Psoas muscle (tissue), 7 donors: ENCODE measurements at regions not wholly inside any gene's neighbourhood (a gene's known extent, or its start where the extent isn't known, plus 50 kb on each side); places are given as distances from the start of the nearest gene placed in this dataset.

Experiments
- ATAC-seq, 4 donors: fragments of 200-7000 bp; cut with Tn5 transposase; one replicate each; pipeline ENCODE4 v1.9.1; 2020; ENCODE audit warnings: moderate library complexity in 3 of 4, mild to moderate bottlenecking in 2 of 4
- DNase-seq, 2 donors: peaks; one replicate each; pipeline ENCODE4 v3.0.0-alpha.2; 2020
- H3K27ac ChIP-seq: fragments of 200-600 bp; one replicate; pipeline ENCODE4 v1.8.0; 2022
- H3K27me3 ChIP-seq, 3 donors: fragments of 200-600 bp in 1 of 3; one replicate each; pipeline versions ENCODE4 v1.6.1 to v1.8.0; 2013 to 2022; ENCODE audit warnings: low read length in 2 of 3, mild to moderate bottlenecking in 2 of 3, moderate library complexity in 1 of 3; ENCODE audit not compliant: insufficient read depth in 3 of 3
- H3K36me3 ChIP-seq, 2 donors: fragments of 200-600 bp in 1 of 2; one replicate each; pipeline versions ENCODE4 v1.6.1 to v1.8.0; 2013 to 2022; ENCODE audit warnings: low read depth in 1 of 2, mild to moderate bottlenecking in 1 of 2, moderate library complexity in 1 of 2; ENCODE audit not compliant: insufficient read depth in 1 of 2
- H3K4me1 ChIP-seq: fragments of 200-600 bp; one replicate; pipeline ENCODE4 v1.8.0; 2022
- H3K4me3 ChIP-seq: fragments of 200-600 bp; one replicate; pipeline ENCODE4 v1.8.0; 2022; ENCODE audit warnings: mild to moderate bottlenecking
- H3K9me3 ChIP-seq: fragments of 200-600 bp; one replicate; pipeline ENCODE4 v1.8.0; 2022
- CTCF ChIP-seq: fragments of 200-600 bp; IDR thresholded peaks from one replicate; pipeline ENCODE4 v1.8.0; 2022; ENCODE audit warnings: antibody characterized with exemption
- WGBS, 3 donors: extraction: QIAGEN DNeasy Blood & Tissue Kit; methylation state at CpG; one replicate each; pipeline versions ENCODE4 v1.1.6 to v1.1.7; 2013; 5-methylcytosine and 5-hydroxymethylcytosine counted together
- intact Hi-C, 2 donors: fragments of 100-400 bp; cut with DNase I; formaldehyde crosslinking; loops; one replicate each; pipeline versions ENCODE4 v1.11.0 to v1.14.2; 2022
- donor health status: healthy with polysubstance abuse.
- donor health status: DM: no; HTN: no; CAD: no; lungs with moderate emphysema.
- donor health status: Bipolar disorder and iron deficiency.
- donor health status: healthy.
- donor health status: DM: yes; HTN: yes; CAD: no.
- donor health status: DM: no; HTN: no; CAD: no.
- donor health status: DM: yes; HTN: yes; CAD: no.

- TF ChIP-seq CTCF: no peak
- no peaks in the 10 kb centered on the region for H3K9me3 ChIP-seq
- H3K36me3 ChIP-seq: no peaks in the 10 kb centered on the region
- ATAC-seq (no peak), DNase-seq (no peak)
- intact Hi-C loops: no loop called here
- no peak overlapping the region for H3K27ac ChIP-seq
- 76 to 82% (median 77%) methylated on average over 8 of the region's 8 CpGs for WGBS, 3 donors
- no peaks in the 10 kb centered on the region for H3K4me1 ChIP-seq
- peaks cover 0 to 3% (median 0%) of the 10 kb centered on the region in 3 donors for H3K27me3 ChIP-seq
- H3K4me3 ChIP-seq: no peak overlapping the region
Observed at GRCh38 chr5:175211956-175212756, 231.8 kb downstream of the DRD1 start.

- no peaks in the 10 kb centered on the region for H3K9me3 ChIP-seq
- WGBS, 3 donors: 68 to 71% (median 69%) methylated on average over 18 of the region's 18 CpGs
- no peak for TF ChIP-seq CTCF
- no peak for ATAC-seq
- H3K4me1 ChIP-seq: no peaks in the 10 kb centered on the region
- no peak overlapping the region for H3K4me3 ChIP-seq
- H3K36me3 ChIP-seq: no peaks in the 10 kb centered on the region
- intact Hi-C loops: no loop called here
- H3K27ac ChIP-seq: no peak overlapping the region
- H3K27me3 ChIP-seq: peaks cover 0 to 1% (median 0%) of the 10 kb centered on the region in 3 donors
- DNase-seq: no peak
Observed at GRCh38 chr5:175207321-175208040, 236.5 kb downstream of the DRD1 start.

- DNase-seq (no peak), ATAC-seq (no peak)
- Histone ChIP-seq H3K9me3 (no peaks in the 10 kb centered on the region), H3K27ac (no peak overlapping the region), H3K27me3 (peaks cover 0 to 1% (median 0%) of the 10 kb centered on the region in 3 donors), H3K36me3 (no peaks in the 10 kb centered on the region), H3K4me1 (no peaks in the 10 kb centered on the region), H3K4me3 (no peak overlapping the region)
- WGBS, 3 donors: 12 to 38% (median 17%) methylated on average over 4 of the region's 4 CpGs
- intact Hi-C loops: no loop called here
- TF ChIP-seq CTCF: no peak
Observed at GRCh38 chr5:175206669-175207068, 237.3 kb downstream of the DRD1 start.

- H3K4me1 ChIP-seq: no peaks in the 10 kb centered on the region
- peaks cover 0 to 3% (median 0%) of the 10 kb centered on the region in 3 donors for H3K27me3 ChIP-seq
- DNase-seq (no peak), ATAC-seq (no peak)
- TF ChIP-seq CTCF: no peak
- no peaks in the 10 kb centered on the region for H3K9me3 ChIP-seq
- no peaks in the 10 kb centered on the region for H3K36me3 ChIP-seq
- intact Hi-C loops: no loop called here
- 34% methylated on average over 4 of the region's 4 CpGs for WGBS, 3 donors
- H3K4me3 ChIP-seq: no peak overlapping the region
- H3K27ac ChIP-seq: no peak overlapping the region
Observed at GRCh38 chr5:175202463-175203068, 241.4 kb downstream of the DRD1 start.
